GM23248 (cell line): ENCODE measurements at regions not wholly inside any gene's neighbourhood (a gene's known extent, or its start where the extent isn't known, plus 50 kb on each side); places are given as distances from the start of the nearest gene placed in this dataset.

Experiments
- DNase-seq: peaks from one replicate; pipeline ENCODE4 v3.0.0-alpha.2; 2015
- H2AFZ ChIP-seq: fragments of 200-600 bp; sonication (generic); 2 replicates; pipeline ENCODE4 v1.6.1; 2016; ENCODE audit warnings: antibody characterized with exemption
- H3F3A ChIP-seq: fragments of 200-600 bp; sonication (generic); 2 replicates; pipeline ENCODE4 v1.6.1; 2016; ENCODE audit warnings: mild to moderate bottlenecking, antibody characterized with exemption, mixed run types; ENCODE audit not compliant: insufficient read depth
- H3K27ac ChIP-seq: fragments of 200-600 bp; sonication (generic); 2 replicates; pipeline ENCODE4 v1.5.1; 2016; ENCODE audit warnings: mild to moderate bottlenecking
- H3K27me3 ChIP-seq: fragments of 200-600 bp; sonication (generic); replicated peaks from 2 replicates; pipeline ENCODE4 v1.6.1; 2016; ENCODE audit warnings: mild to moderate bottlenecking; ENCODE audit not compliant: insufficient read depth
- H3K36me3 ChIP-seq: fragments of 200-600 bp; sonication (generic); 2 replicates; pipeline ENCODE4 v1.6.1; 2016; ENCODE audit warnings: low read depth, mild to moderate bottlenecking
- H3K4me1 ChIP-seq: fragments of 200-600 bp; sonication (generic); 2 replicates; pipeline ENCODE4 v1.6.1; 2016; ENCODE audit warnings: mild to moderate bottlenecking; ENCODE audit not compliant: insufficient read depth
- H3K4me2 ChIP-seq: fragments of 200-600 bp; sonication (generic); one replicate; pipeline ENCODE4 v1.6.1; 2016; ENCODE audit warnings: mild to moderate bottlenecking; ENCODE audit not compliant: unreplicated experiment
- H3K4me3 ChIP-seq: fragments of 200-600 bp; sonication (generic); 2 replicates; pipeline ENCODE4 v1.5.1; 2016; ENCODE audit warnings: mild to moderate bottlenecking
- H3K79me2 ChIP-seq: fragments of 200-600 bp; sonication (generic); 2 replicates; pipeline ENCODE4 v1.6.1; 2016; ENCODE audit warnings: mild to moderate bottlenecking; ENCODE audit not compliant: insufficient read depth
- H3K9ac ChIP-seq: fragments of 200-600 bp; sonication (generic); 2 replicates; pipeline ENCODE4 v1.6.1; 2016; ENCODE audit warnings: mild to moderate bottlenecking
- H3K9me2 ChIP-seq: fragments of 200-600 bp; sonication (generic); 2 replicates; pipeline ENCODE4 v1.6.1; 2016; ENCODE audit warnings: mixed run types, mild to moderate bottlenecking, moderate library complexity; ENCODE audit not compliant: insufficient read depth
- H3K9me3 ChIP-seq: fragments of 200-600 bp; sonication (generic); one replicate; pipeline ENCODE4 v1.6.1; 2017; ENCODE audit warnings: low read depth
- H4K20me1 ChIP-seq: fragments of 200-600 bp; sonication (generic); 2 replicates; pipeline ENCODE4 v1.6.0; 2016; ENCODE audit not compliant: insufficient read depth
- EZH2 ChIP-seq: fragments of 200-600 bp; sonication (generic); IDR thresholded peaks from 2 replicates; pipeline ENCODE4 v1.6.1; 2018; ENCODE audit warnings: antibody characterized with exemption, mild to moderate bottlenecking; ENCODE audit not compliant: insufficient read depth, poor library complexity, severe bottlenecking
- EZH2phosphoT487 ChIP-seq: fragments of 200-600 bp; sonication (generic); IDR thresholded peaks from 2 replicates; pipeline ENCODE4 v1.6.1; 2018; ENCODE audit warnings: antibody characterized with exemption, moderate library complexity, mild to moderate bottlenecking, low read depth; ENCODE audit not compliant: insufficient read depth
- WGBS, 2 experiments: methylation state at CpG; one replicate each; pipeline ENCODE4 v1.1.6; 2015 to 2017; ENCODE audit warnings: low lambda C conversion rate in 2 of 2, low coverage in 1 of 2; ENCODE audit errors: missing lambda C conversion rate in 2 of 2; 5-methylcytosine and 5-hydroxymethylcytosine counted together
- in situ Hi-C: fragments of 300-500 bp; cut with MboI; formaldehyde crosslinking; loops from 2 replicates; pipeline ENCODE4 v1.15.0; 2020

GRCh38 chr17:36673637-36674277 lies 72.4 kb downstream of the MRM1 start:
- DNase-seq = no peak
- Histone ChIP-seq H3K4me1 (no peaks in the 10 kb centered on the region), H3K4me2 (no peak overlapping the region), H3K9ac (no peak overlapping the region), H3F3A (no peaks in the 10 kb centered on the region), H3K27ac (no peak overlapping the region), H3K79me2 (no peaks in the 10 kb centered on the region), H3K36me3 (no peaks in the 10 kb centered on the region), H4K20me1 (no peaks in the 10 kb centered on the region), H3K9me3 (no peaks in the 10 kb centered on the region), H2AFZ (no peak overlapping the region), H3K9me2 (no peaks in the 10 kb centered on the region), H3K4me3 (no peak overlapping the region), H3K27me3 (no peaks in the 10 kb centered on the region)
- in situ Hi-C loops = no loop called here
- TF ChIP-seq EZH2 = no peak
- TF ChIP-seq EZH2phosphoT487 = no peak
- WGBS, 2 experiments = 64 to 69% methylated on average over 6 to 7 of the region's 7 CpGs

- H3K36me3 ChIP-seq = no peaks in the 10 kb centered on the region
- no peaks in the 10 kb centered on the region for H3F3A ChIP-seq
- H3K4me2 ChIP-seq = no peak overlapping the region
- H3K79me2 ChIP-seq = no peaks in the 10 kb centered on the region
- no peaks in the 10 kb centered on the region for H3K4me1 ChIP-seq
- no peak for TF ChIP-seq EZH2phosphoT487
- TF ChIP-seq EZH2 = no peak
- H3K9me3 ChIP-seq = no peaks in the 10 kb centered on the region
- H3K27me3 ChIP-seq = no peaks in the 10 kb centered on the region
- no peaks in the 10 kb centered on the region for H4K20me1 ChIP-seq
- 54 to 62% methylated on average over 4 of the region's 4 CpGs for WGBS, 2 experiments
- no peak overlapping the region for H3K27ac ChIP-seq
- H3K9ac ChIP-seq = no peak overlapping the region
- no peak for DNase-seq
- in situ Hi-C loops = no loop called here
- no peak overlapping the region for H3K4me3 ChIP-seq
- H3K9me2 ChIP-seq = no peaks in the 10 kb centered on the region
- no peak overlapping the region for H2AFZ ChIP-seq
Measured at GRCh38 chr17:36674278-36674650, 72.9 kb downstream of the MRM1 start.

- DNase-seq = no peak
- no peaks in the 10 kb centered on the region for H3K79me2 ChIP-seq
- no peak overlapping the region for H2AFZ ChIP-seq
- H3K36me3 ChIP-seq = no peaks in the 10 kb centered on the region
- no peak for TF ChIP-seq EZH2
- TF ChIP-seq EZH2phosphoT487 = no peak
- WGBS, 2 experiments = 42 to 48% methylated on average over 6 of the region's 6 CpGs
- H3K9ac ChIP-seq = no peak overlapping the region
- H3K4me2 ChIP-seq = no peak overlapping the region
- no peaks in the 10 kb centered on the region for H3K27me3 ChIP-seq
- no peaks in the 10 kb centered on the region for H3K4me1 ChIP-seq
- in situ Hi-C loops = no loop called here
- no peaks in the 10 kb centered on the region for H4K20me1 ChIP-seq
- no peak overlapping the region for H3K27ac ChIP-seq
- no peaks in the 10 kb centered on the region for H3K9me3 ChIP-seq
- no peaks in the 10 kb centered on the region for H3K9me2 ChIP-seq
- no peaks in the 10 kb centered on the region for H3F3A ChIP-seq
- H3K4me3 ChIP-seq = no peak overlapping the region
Measured at GRCh38 chr17:36675250-36675649, 73.9 kb downstream of the MRM1 start.

GRCh38 chr17:36675786-36676185 lies 74.4 kb downstream of the MRM1 start:
- Histone ChIP-seq H3K9ac (no peak overlapping the region), H3K9me2 (no peaks in the 10 kb centered on the region), H4K20me1 (no peaks in the 10 kb centered on the region), H2AFZ (no peak overlapping the region), H3F3A (no peaks in the 10 kb centered on the region), H3K27me3 (no peaks in the 10 kb centered on the region), H3K9me3 (no peaks in the 10 kb centered on the region), H3K36me3 (no peaks in the 10 kb centered on the region), H3K27ac (no peak overlapping the region), H3K4me3 (no peak overlapping the region), H3K79me2 (no peaks in the 10 kb centered on the region), H3K4me2 (no peak overlapping the region), H3K4me1 (no peaks in the 10 kb centered on the region)
- no peak for DNase-seq
- TF ChIP-seq EZH2 = no peak
- TF ChIP-seq EZH2phosphoT487 = no peak
- 12 to 37% methylated on average over 2 of the region's 2 CpGs for WGBS, 2 experiments
- in situ Hi-C loops = no loop called here
